GM21515 (cell line): ENCODE measurements at regions not wholly inside any gene's neighbourhood (a gene's known extent, or its start where the extent isn't known, plus 50 kb on each side); places are given as distances from the start of the nearest gene placed in this dataset.

Experiments
- ATAC-seq: cut with Tn5 transposase; IDR thresholded peaks from one replicate; pipeline ENCODE4 v1.9.1; 2021; ENCODE audit not compliant: unreplicated experiment

DNA sequence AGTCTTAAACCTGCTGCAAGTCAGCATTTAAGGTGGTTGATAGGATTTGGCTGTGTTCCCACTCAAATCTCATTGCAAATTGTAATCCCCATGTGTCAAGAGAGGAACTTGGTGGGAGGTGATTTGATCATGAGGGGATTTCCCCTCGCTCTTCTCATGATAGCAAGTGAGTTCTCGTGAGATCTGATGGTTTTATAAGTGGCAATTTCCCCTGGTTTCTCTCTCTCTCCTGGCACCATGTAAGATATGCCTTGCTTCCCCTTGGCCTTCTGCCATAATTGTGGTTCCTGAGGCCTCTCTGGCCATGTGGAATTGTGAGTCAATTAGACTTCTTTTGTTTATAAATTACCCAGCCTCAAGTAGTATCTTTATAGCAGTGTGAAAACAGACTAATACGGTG is 84.3 kb upstream of the SMC2 start:
- ATAC-seq = no peak

DNA sequence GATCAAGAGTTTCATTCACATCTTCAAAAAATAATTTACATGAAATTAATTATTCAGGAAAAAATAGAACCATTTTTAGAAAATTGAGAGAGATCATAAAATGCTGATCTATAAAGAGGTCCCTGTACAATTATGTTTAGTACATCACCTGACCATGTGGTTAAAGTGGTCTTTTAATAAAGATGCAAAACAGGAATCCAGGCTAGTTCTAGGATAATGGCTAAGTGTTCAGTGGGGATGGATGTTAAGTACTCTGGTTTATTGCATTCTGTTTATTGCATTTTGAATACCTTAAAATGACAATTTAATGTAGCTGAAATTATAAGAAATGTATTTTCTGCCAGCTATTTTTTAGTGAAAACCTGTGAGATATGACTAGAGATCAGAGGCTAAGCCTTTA is 72.0 kb upstream of the SMC2 start:
- no peak for ATAC-seq

DNA sequence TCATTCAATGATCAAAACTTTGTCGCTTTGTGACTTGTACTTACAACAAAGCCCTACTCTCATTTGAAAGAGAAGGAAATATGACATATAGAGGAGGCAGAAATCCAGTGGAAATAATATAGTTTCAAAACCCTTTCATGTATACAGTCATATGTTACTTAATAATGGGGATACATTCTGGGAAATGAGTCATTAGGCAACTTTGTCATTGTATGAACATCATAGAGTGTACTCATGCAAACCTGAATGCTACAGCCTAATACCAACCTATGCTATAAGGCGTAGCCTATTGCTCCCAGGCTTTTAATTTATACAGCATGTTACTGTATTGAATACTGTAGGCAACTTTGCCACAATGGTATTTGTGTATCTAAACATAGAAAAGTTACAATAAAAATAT is 69.0 kb upstream of the SMC2 start:
- ATAC-seq = no peak

DNA sequence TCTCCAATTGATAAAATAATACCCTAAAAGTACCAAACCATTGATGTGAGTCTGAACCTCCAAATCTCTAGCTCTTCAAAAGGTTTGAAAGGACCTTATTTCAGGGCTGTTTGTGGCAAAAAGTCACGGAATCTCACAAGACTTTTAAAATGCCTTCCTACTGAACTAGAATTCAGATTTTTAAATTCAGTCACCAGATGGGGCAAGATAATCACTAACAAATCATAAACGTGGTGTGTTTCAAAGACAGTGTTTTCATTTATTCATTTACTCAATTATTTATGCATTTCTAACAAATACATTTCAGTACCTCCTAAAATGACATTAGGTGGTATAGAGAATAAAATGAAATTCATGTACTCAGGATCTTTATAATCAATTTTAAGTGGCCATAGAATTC is 68.2 kb upstream of the SMC2 start:
- no peak for ATAC-seq

DNA sequence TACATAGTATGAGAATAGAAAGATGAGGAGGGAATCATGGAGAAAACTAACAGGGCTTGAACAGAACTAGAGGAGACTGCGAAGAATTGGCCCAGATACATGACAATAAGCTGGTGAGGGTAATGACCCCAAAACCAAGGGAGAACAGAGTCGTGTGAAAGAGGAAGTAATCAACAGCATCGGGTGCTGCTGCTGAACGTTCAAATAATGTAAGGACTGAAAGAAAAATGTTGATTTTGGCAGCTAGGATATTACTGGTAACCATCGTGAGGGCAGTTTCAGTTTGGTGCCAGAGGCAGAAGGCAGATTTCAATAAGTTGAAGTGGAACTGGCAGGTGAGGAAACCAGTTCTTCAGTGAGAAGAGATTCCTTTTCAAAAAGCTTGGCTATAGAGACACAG is 66.8 kb upstream of the SMC2 start:
- no peak for ATAC-seq

DNA sequence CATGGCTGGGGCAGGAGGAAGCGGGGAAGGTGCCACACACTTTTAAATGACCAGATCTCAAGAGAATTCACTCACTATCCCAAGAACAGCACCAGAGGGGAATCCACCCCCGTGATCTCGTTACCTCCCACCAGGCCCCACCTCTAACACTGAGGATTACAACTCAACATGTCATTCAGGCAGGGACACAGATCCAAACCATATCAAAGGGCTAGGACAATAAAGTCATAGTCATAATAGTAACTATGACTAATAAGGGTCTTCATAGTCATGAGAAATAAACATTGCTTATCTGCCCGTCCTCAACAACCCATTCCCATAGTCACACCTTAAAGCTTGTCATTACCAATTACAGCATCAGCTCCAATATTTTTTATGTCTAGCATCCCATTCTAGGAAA is 65.3 kb upstream of the SMC2 start:
- no peak for ATAC-seq
